K562 (cell line): ENCODE measurements at regions not wholly inside any gene's neighbourhood (a gene's known extent, or its start where the extent isn't known, plus 50 kb on each side); places are given as distances from the start of the nearest gene placed in this dataset.

Experiments
- BRCA1 ChIP-seq, 2 experiments: fragments of 450-650 bp in 1 of 2; sonication (generic) in 1 of 2; formaldehyde crosslinking in 1 of 2; IDR thresholded peaks; 2 replicates each; pipeline versions ENCODE4 v1.5.0 to v1.6.1; 2017 to 2020; ENCODE audit warnings: mild to moderate bottlenecking in 1 of 2, missing genetic modification reagents in 1 of 2
- EZH2 ChIP-seq: IDR thresholded peaks from 2 replicates; pipeline ENCODE4 v1.6.1; 2012; ENCODE audit warnings: low read depth, mild to moderate bottlenecking, inconsistent platforms, low read length, borderline replicate concordance
- HINFP ChIP-seq: fragments of 450-650 bp; conservative IDR thresholded peaks from 2 replicates; pipeline ENCODE4 v1.6.1; 2016; ENCODE audit warnings: missing genetic modification characterization, low read depth, mild to moderate bottlenecking, control low read depth, missing compliant biosample characterization

- TF ChIP-seq HINFP (tag) = no peak
- TF ChIP-seq BRCA1 (IDR thresholded peaks at IDR 0.05) = no peak
- TF ChIP-seq BRCA1 (CRISPR knock-in tag; IDR thresholded peaks at IDR 0.05) = no peak
- TF ChIP-seq EZH2 = no peak
Measured at GRCh38 chr4:159484864-159485263, 382.0 kb downstream of the RAPGEF2 start.
